ENCODE measurements at regions not wholly inside any gene's neighbourhood (a gene's known extent, or its start where the extent isn't known, plus 50 kb on each side); places are given as distances from the start of the nearest gene placed in this dataset.
A peak's percentile ranks its signal among the peaks of the same experiment; 100 is the strongest.
"Not testable (repeated sequence)": the region's sequence is repeated elsewhere in the genome, so short reads cannot be mapped to it uniquely, and the experiment has no call there.

GRCh38 chr13:26864576-26864975 lies 104.0 kb upstream of the GPR12 start:
- TF ChIP-seq CTCF (IDR thresholded peaks at IDR 0.05; ENCODE audit: insufficient read depth, low read length) = no peak
- no peak overlapping the region for H3K4me3 ChIP-seq (ENCODE audit: low read depth, low read length)
- DNase-seq (ENCODE audit: low read depth) = peak; percentile 9

- no peak for TF ChIP-seq CTCF (IDR thresholded peaks at IDR 0.05; ENCODE audit: insufficient read depth, low read length)
- H3K4me3 ChIP-seq (ENCODE audit: low read depth, low read length) = no peak overlapping the region
- DNase-seq (ENCODE audit: low read depth) = no peak
Observed at GRCh38 chr13:26861941-26862340, 101.4 kb upstream of the GPR12 start.

GRCh38 chr13:26855921-26856320 lies 95.3 kb upstream of the GPR12 start:
- no peak for DNase-seq (ENCODE audit: low read depth)
- TF ChIP-seq CTCF (IDR thresholded peaks at IDR 0.05; ENCODE audit: insufficient read depth, low read length) = no peak
- no peak overlapping the region for H3K4me3 ChIP-seq (ENCODE audit: low read depth, low read length)

- TF ChIP-seq CTCF (IDR thresholded peaks at IDR 0.05; ENCODE audit: insufficient read depth, low read length) = no peak
- no peak for DNase-seq (ENCODE audit: low read depth)
- no peak overlapping the region for H3K4me3 ChIP-seq (ENCODE audit: low read depth, low read length)
Observed at GRCh38 chr13:26855071-26855470, 94.5 kb upstream of the GPR12 start.

GRCh38 chr13:26853323-26853722 lies 92.7 kb upstream of the GPR12 start:
- DNase-seq (ENCODE audit: low read depth) = no peak
- no peak overlapping the region for H3K4me3 ChIP-seq (ENCODE audit: low read depth, low read length)
- TF ChIP-seq CTCF (IDR thresholded peaks at IDR 0.05; ENCODE audit: insufficient read depth, low read length) = no peak

GRCh38 chr13:26847281-26847680 lies 86.7 kb upstream of the GPR12 start:
- TF ChIP-seq CTCF (IDR thresholded peaks at IDR 0.05; ENCODE audit: insufficient read depth, low read length) = no peak
- H3K4me3 ChIP-seq (ENCODE audit: low read depth, low read length) = no peak overlapping the region
- DNase-seq (ENCODE audit: low read depth) = no peak

GRCh38 chr13:26845063-26845462 lies 84.5 kb upstream of the GPR12 start:
- H3K4me3 ChIP-seq (ENCODE audit: low read depth, low read length); DNase-seq (ENCODE audit: low read depth): not testable (repeated sequence)

All from fibroblast of the aortic adventitia (primary cell).